NCI-H1105 (cell line): ENCODE measurements at regions not wholly inside any gene's neighbourhood (a gene's known extent, or its start where the extent isn't known, plus 50 kb on each side); places are given as distances from the start of the nearest gene placed in this dataset.

Experiments used
- DNase-seq: peaks from one replicate; lab custom pipeline; 2025; lab: John Stamatoyannopoulos, UW

GRCh38 chrX:10047631-10048030, 80.5 kb downstream of the CLDN34 start:
- no peak for DNase-seq

GRCh38 chrX:10048076-10048475, 80.9 kb downstream of the CLDN34 start:
- no peak for DNase-seq

DNA sequence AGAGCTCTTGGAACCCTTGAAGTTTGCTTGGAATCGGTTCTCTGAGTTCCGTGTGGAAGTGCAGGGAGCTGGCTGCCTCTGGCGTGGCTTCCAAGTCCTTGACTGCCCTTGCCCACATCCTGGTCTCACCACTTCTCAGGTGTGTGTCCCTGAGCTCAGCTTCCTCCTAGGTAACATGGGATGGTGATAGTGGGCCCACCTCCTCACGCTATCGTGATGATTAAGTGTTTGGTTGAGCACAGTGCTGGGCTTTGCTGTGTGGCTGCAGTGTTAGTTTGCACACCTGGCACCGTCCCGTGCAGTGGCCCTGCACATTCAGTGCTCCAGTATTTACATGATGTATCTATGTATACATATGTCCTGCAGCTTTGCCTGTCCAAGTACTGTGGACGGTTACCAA, 81.5 kb downstream of the CLDN34 start:
- no peak for DNase-seq

GRCh38 chrX:10049236-10049635, 82.1 kb downstream of the CLDN34 start:
- DNase-seq: no peak

DNA sequence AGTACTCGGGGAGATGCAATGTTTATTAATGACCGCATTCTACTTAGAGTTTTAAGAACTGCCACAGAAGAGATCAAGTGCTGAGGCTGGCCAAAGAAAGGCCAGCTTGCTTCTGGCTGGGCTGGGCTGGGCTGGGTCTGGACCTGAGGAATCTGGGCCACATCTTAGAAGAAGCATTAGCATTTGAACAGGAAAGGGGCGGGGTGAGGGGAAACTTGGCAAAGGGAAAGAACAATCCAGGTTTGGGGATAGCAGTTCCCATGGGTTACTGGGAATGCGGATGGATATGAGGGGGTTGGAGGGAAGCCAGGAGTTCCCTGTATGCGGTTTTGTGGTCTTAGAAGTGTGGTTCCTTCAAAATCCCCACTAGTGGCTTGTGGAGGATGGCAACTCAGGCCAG, 83.3 kb downstream of the CLDN34 start:
- DNase-seq: no peak

DNA sequence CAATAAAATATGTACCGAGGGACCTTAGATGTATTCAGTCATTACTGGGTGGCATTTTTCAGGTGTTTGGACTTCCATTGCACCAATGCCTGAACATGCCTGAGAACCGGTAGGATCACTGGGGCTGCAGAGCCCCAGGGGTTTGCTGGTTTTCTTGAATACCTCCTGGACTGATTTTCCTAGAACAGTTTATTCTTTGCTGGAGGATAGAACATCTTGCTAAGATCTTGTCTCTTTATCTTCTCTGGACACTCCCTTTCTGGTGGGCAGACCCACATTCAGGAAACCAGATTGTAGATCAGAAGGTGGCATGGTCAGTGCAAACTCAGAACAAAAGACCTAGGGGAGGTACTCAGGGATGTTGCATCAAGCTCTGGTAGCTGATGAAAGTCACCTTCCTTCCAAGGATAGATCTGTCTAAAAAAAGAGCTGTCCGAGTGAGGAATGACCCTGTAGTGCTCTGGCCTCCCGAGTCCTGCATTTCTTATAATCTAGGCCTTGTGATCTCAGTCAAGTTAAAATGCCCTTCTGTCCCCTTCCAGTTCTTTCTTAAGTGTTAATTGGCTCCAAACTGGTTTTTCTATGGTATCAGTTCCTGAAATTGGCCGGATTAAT, 84.8 kb downstream of the CLDN34 start:
- no peak for DNase-seq

- DNase-seq: no peak
These were observed 85.9 kb downstream of the CLDN34 start for GRCh38 chrX:10052906-10053625.

- DNase-seq: no peak
These were observed 87.2 kb downstream of the CLDN34 start for GRCh38 chrX:10054396-10054795.

DNA sequence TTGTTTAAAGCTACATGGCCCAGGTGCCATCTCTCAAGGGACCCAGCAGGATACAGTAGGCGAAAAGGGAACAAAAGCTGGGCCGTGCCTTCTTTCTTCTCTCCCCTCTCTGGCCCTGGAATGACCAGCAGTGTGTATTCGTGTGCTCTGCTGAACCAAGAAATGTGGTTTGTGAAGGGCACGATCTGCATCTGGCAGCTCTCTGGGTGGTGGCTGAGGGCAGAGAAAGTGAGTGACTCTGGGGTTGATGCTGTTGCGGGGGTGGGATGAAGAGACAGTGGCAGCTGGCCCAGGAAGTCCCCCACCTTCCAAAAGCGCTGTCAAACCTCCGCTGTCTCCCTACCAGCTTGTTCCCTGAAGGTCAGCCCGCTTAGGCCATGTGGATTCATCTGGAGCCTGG, 88.3 kb downstream of the CLDN34 start:
- DNase-seq: no peak

DNA sequence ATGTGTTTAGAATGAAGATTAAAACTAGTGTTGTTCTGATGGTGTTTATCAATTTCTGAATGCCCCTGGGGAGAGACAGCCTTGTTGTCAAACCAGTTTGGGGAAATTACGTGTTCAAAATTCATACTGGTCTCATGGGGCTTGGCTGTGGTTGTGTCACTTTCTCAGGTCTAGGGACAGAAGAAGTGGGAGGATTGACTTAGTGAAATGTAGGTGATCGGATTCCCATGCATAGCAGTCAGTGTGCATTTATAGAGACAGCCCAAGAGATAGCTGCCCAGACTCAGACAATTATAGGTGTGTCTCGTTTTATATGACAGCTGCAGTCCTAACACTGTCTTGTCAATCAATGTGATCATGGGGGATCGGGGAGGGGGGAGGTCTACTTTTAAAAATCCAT, 94.4 kb upstream of the CLCN4 start:
- no peak for DNase-seq

- no peak for DNase-seq
These were observed 93.8 kb upstream of the CLCN4 start for GRCh38 chrX:10062980-10063379.

GRCh38 chrX:10064736-10065135, 92.0 kb upstream of the CLCN4 start:
- DNase-seq: no peak

- DNase-seq: no peak
These were observed 85.9 kb upstream of the CLCN4 start for GRCh38 chrX:10070714-10071436.

GRCh38 chrX:10071451-10072144, 85.2 kb upstream of the CLCN4 start:
- DNase-seq: peak; percentile 66

GRCh38 chrX:10072786-10073568, 83.8 kb upstream of the CLCN4 start:
- DNase-seq: no peak

GRCh38 chrX:10073671-10074070, 83.1 kb upstream of the CLCN4 start:
- DNase-seq: no peak

- no peak for DNase-seq
These were observed 82.4 kb upstream of the CLCN4 start for GRCh38 chrX:10074241-10074941.

GRCh38 chrX:10076765-10077164, 80.0 kb upstream of the CLCN4 start:
- DNase-seq: no peak

DNA sequence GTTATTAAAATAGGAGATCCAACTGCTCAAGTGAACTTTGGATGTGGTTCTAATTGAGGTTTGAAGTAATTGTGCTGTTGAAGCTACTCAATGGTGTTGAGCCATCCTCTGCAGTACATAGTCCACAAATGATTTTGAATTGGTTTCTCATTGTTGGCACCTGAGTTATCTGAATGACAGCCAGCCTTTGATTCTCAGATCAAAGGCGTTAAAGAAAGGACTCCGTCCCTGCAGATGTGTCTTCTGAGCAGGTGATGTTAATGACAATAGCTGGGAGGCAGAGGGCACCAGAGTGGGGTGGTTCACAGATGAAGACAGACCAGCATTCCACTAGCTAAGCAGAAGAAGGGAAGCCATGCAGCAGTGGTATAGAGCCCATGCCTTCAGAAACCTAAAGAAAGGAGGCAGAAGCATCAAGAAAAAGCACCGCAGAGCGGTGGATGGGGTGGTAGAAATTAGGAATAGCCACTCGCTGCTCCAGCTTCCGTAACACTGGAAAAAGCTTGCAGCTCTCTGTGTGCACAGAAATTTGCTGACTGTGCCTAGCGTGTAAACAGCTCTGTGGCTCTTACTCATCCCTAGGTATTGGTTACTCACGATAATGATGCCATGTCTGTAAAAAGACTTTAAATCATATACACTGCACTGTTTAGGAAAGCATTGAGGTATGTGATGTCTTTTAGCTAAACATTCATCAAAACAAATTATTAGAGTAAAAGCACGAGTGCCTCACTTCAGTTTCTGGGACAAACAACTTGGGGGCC, 79.2 kb upstream of the CLCN4 start:
- DNase-seq: no peak

DNA sequence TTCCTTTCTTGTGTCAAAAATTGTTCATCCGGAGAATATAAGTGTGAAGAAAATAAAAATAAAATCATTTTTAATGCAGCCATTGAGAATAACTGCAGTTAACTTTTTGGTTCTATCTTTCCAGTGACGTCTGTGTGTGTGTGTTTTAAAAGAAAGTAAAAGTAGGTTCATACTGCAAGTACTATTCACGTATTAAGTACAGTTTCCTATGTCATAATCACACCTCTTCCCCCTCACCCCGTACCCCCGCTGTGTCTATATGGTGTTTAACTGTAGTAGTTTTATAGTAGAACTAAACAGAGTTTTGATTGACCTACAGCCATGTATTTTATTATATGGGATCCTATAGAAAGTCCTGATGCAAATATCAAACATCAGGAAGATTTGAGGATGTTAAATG, 78.5 kb upstream of the CLCN4 start:
- no peak for DNase-seq

GRCh38 chrX:10079231-10079630, 77.5 kb upstream of the CLCN4 start:
- DNase-seq: no peak
